Mesendoderm (in vitro differentiated cells): ENCODE measurements at regions not wholly inside any gene's neighbourhood (a gene's known extent, or its start where the extent isn't known, plus 50 kb on each side); places are given as distances from the start of the nearest gene placed in this dataset.

ENCODE experiments used
- DNase-seq: peaks from one replicate; pipeline ENCODE4 v3.0.0; 2013
- H2AK5ac ChIP-seq: 2 replicates; pipeline ENCODE4 v1.6.1; 2013; ENCODE audit warnings: low read length, inconsistent platforms
- H2BK120ac ChIP-seq: 2 replicates; pipeline ENCODE4 v1.6.1; 2013; ENCODE audit warnings: low read depth, mild to moderate bottlenecking, low read length, moderate library complexity, mixed read lengths
- H2BK15ac ChIP-seq: replicated peaks from 2 replicates; pipeline ENCODE4 v1.6.1; 2013; ENCODE audit warnings: low read depth, mild to moderate bottlenecking, moderate library complexity
- H2BK5ac ChIP-seq: 2 replicates; pipeline ENCODE4 v1.6.1; 2013; ENCODE audit warnings: low read length, inconsistent platforms
- H3K18ac ChIP-seq: 2 replicates; pipeline ENCODE4 v1.6.1; 2013; ENCODE audit warnings: mild to moderate bottlenecking, low read length, mixed read lengths
- H3K23ac ChIP-seq: one replicate; pipeline ENCODE4 v1.6.1; 2013; ENCODE audit warnings: low read length
- H3K27ac ChIP-seq: 2 replicates; pipeline ENCODE4 v1.5.1; 2013; ENCODE audit warnings: low read depth, mild to moderate bottlenecking, inconsistent platforms, low read length, moderate library complexity
- H3K27me3 ChIP-seq: 2 replicates; pipeline ENCODE4 v1.6.1; 2013; ENCODE audit warnings: low read length, control low read depth, mild to moderate bottlenecking, inconsistent platforms; ENCODE audit not compliant: insufficient read depth, poor library complexity
- H3K36me3 ChIP-seq: 2 replicates; pipeline ENCODE4 v1.6.1; 2013; ENCODE audit warnings: low read length, inconsistent platforms; ENCODE audit not compliant: control insufficient read depth, insufficient read depth
- H3K4ac ChIP-seq: one replicate; pipeline ENCODE4 v1.6.1; 2013; ENCODE audit warnings: low read depth, mild to moderate bottlenecking, low read length, moderate library complexity
- H3K4me1 ChIP-seq: 2 replicates; pipeline ENCODE4 v1.6.1; 2013; ENCODE audit warnings: low read depth, low read length, inconsistent platforms; ENCODE audit not compliant: control insufficient read depth
- H3K4me2 ChIP-seq: 2 replicates; pipeline ENCODE4 v1.6.1; 2013; ENCODE audit warnings: low read length
- H3K4me3 ChIP-seq: 2 replicates; pipeline ENCODE4 v1.5.1; 2013; ENCODE audit warnings: mild to moderate bottlenecking, low read length
- H3K56ac ChIP-seq: one replicate; pipeline ENCODE4 v1.6.1; 2013; ENCODE audit warnings: low read length
- H3K79me1 ChIP-seq: 2 replicates; pipeline ENCODE4 v1.6.1; 2013; ENCODE audit warnings: low read length, inconsistent platforms
- H3K79me2 ChIP-seq: 2 replicates; pipeline ENCODE4 v1.6.1; 2013; ENCODE audit warnings: mild to moderate bottlenecking, low read length; ENCODE audit not compliant: control insufficient read depth, insufficient read depth
- H3K9ac ChIP-seq: 2 replicates; pipeline ENCODE4 v1.6.1; 2013; ENCODE audit warnings: low read length, inconsistent platforms
- H4K5ac ChIP-seq: one replicate; pipeline ENCODE4 v1.6.1; 2013; ENCODE audit warnings: low read length
- H4K8ac ChIP-seq: one replicate; pipeline ENCODE4 v1.6.1; 2013; ENCODE audit warnings: low read depth, mild to moderate bottlenecking, control low read depth, low read length, moderate library complexity
- WGBS: extraction: QIAGEN DNeasy Blood & Tissue Kit; methylation state at CpG from one replicate; pipeline ENCODE4 v1.1.7; 2013; ENCODE audit warnings: low lambda C conversion rate, missing lambda C conversion rate; ENCODE audit not compliant: insufficient coverage; ENCODE audit errors: extremely low coverage; 5-methylcytosine and 5-hydroxymethylcytosine counted together

- Histone ChIP-seq H2BK120ac (no peak overlapping the region), H2BK15ac (no peak overlapping the region), H3K18ac (no peak overlapping the region), H3K4ac (no peak overlapping the region), H3K9ac (no peak overlapping the region), H2BK5ac (no peak overlapping the region), H4K5ac (no peak overlapping the region), H3K4me2 (no peak overlapping the region), H3K79me2 (no peaks in the 10 kb centered on the region), H3K36me3 (no peaks in the 10 kb centered on the region), H3K23ac (no peak overlapping the region), H3K79me1 (no peaks in the 10 kb centered on the region), H3K27ac (no peak overlapping the region), H3K4me1 (no peaks in the 10 kb centered on the region), H3K56ac (no peak overlapping the region), H3K4me3 (no peak overlapping the region), H4K8ac (no peak overlapping the region), H3K27me3 (no peaks in the 10 kb centered on the region), H2AK5ac (no peak overlapping the region)
- DNase-seq: no peak
- WGBS: no CpG with 5 or more reads among the region's 7 CpGs
These were observed 73.0 kb upstream of the PFKP start for GRCh38 chr10:2994221-2994961.

- no peak overlapping the region for H3K56ac ChIP-seq
- no peaks in the 10 kb centered on the region for H3K27me3 ChIP-seq
- no peaks in the 10 kb centered on the region for H3K79me2 ChIP-seq
- H3K4ac ChIP-seq: no peak overlapping the region
- no peak overlapping the region for H3K4me3 ChIP-seq
- H3K4me2 ChIP-seq: no peak overlapping the region
- no peak for DNase-seq
- H4K8ac ChIP-seq: no peak overlapping the region
- no peak overlapping the region for H2BK15ac ChIP-seq
- no peaks in the 10 kb centered on the region for H3K79me1 ChIP-seq
- H2BK5ac ChIP-seq: no peak overlapping the region
- no peak overlapping the region for H3K27ac ChIP-seq
- no peak overlapping the region for H3K9ac ChIP-seq
- H3K18ac ChIP-seq: no peak overlapping the region
- H2AK5ac ChIP-seq: no peak overlapping the region
- WGBS: no CpG with 5 or more reads among the region's 17 CpGs
- no peaks in the 10 kb centered on the region for H3K4me1 ChIP-seq
- no peaks in the 10 kb centered on the region for H3K36me3 ChIP-seq
- no peak overlapping the region for H3K23ac ChIP-seq
- no peak overlapping the region for H2BK120ac ChIP-seq
- no peak overlapping the region for H4K5ac ChIP-seq
These were observed 73.7 kb upstream of the PFKP start for GRCh38 chr10:2993636-2994035.

- H2AK5ac ChIP-seq: no peak overlapping the region
- H3K4me3 ChIP-seq: no peak overlapping the region
- H3K27ac ChIP-seq: no peak overlapping the region
- no peak overlapping the region for H2BK15ac ChIP-seq
- no peak overlapping the region for H2BK5ac ChIP-seq
- H3K27me3 ChIP-seq: no peaks in the 10 kb centered on the region
- whole genome bisulfite sequencing: no CpG with 5 or more reads among the region's 10 CpGs
- no peak overlapping the region for H3K56ac ChIP-seq
- no peak overlapping the region for H2BK120ac ChIP-seq
- H3K4me2 ChIP-seq: no peak overlapping the region
- H3K4me1 ChIP-seq: no peaks in the 10 kb centered on the region
- no peaks in the 10 kb centered on the region for H3K36me3 ChIP-seq
- no peak overlapping the region for H4K5ac ChIP-seq
- DNase-seq: peak; percentile 23
- H3K79me2 ChIP-seq: no peaks in the 10 kb centered on the region
- no peak overlapping the region for H3K4ac ChIP-seq
- no peak overlapping the region for H3K23ac ChIP-seq
- no peak overlapping the region for H3K18ac ChIP-seq
- no peaks in the 10 kb centered on the region for H3K79me1 ChIP-seq
- H4K8ac ChIP-seq: no peak overlapping the region
- H3K9ac ChIP-seq: no peak overlapping the region
These were observed 74.7 kb upstream of the PFKP start for GRCh38 chr10:2992401-2993198.

- no CpG with 5 or more reads among the region's 3 CpGs for WGBS
These were observed 76.6 kb upstream of the PFKP start for GRCh38 chr10:2990764-2991163.

GRCh38 chr10:2989292-2989947 lies 77.9 kb upstream of the PFKP start:
- no peak overlapping the region for H4K8ac ChIP-seq
- no peak overlapping the region for H3K23ac ChIP-seq
- no peak overlapping the region for H3K4ac ChIP-seq
- no peaks in the 10 kb centered on the region for H3K36me3 ChIP-seq
- H3K18ac ChIP-seq: no peak overlapping the region
- no peaks in the 10 kb centered on the region for H3K27me3 ChIP-seq
- DNase-seq: no peak
- no peaks in the 10 kb centered on the region for H3K79me2 ChIP-seq
- no peak overlapping the region for H4K5ac ChIP-seq
- no peaks in the 10 kb centered on the region for H3K4me1 ChIP-seq
- no peaks in the 10 kb centered on the region for H3K79me1 ChIP-seq
- H3K27ac ChIP-seq: no peak overlapping the region
- H2BK15ac ChIP-seq: no peak overlapping the region
- no CpG with 5 or more reads among the region's 4 CpGs for WGBS
- H3K56ac ChIP-seq: no peak overlapping the region
- H2BK120ac ChIP-seq: no peak overlapping the region
- no peak overlapping the region for H3K4me2 ChIP-seq
- H2AK5ac ChIP-seq: no peak overlapping the region
- H2BK5ac ChIP-seq: no peak overlapping the region
- H3K4me3 ChIP-seq: no peak overlapping the region
- H3K9ac ChIP-seq: no peak overlapping the region

More at GRCh38 chr10:2990764-2991163, 76.6 kb upstream of the PFKP start:
- no peaks in the 10 kb centered on the region for H3K4me1 ChIP-seq
- no peak overlapping the region for H3K18ac ChIP-seq
- H3K27me3 ChIP-seq: no peaks in the 10 kb centered on the region
- H3K9ac ChIP-seq: no peak overlapping the region
- no peak overlapping the region for H2AK5ac ChIP-seq
- no peak overlapping the region for H3K4me2 ChIP-seq
- H3K79me1 ChIP-seq: no peaks in the 10 kb centered on the region
- no peak overlapping the region for H4K8ac ChIP-seq
- no peak overlapping the region for H4K5ac ChIP-seq
- H2BK5ac ChIP-seq: no peak overlapping the region
- no peaks in the 10 kb centered on the region for H3K36me3 ChIP-seq
- H3K23ac ChIP-seq: no peak overlapping the region
- no peak for DNase-seq
- H3K4ac ChIP-seq: no peak overlapping the region
- no peak overlapping the region for H3K27ac ChIP-seq
- no peak overlapping the region for H2BK15ac ChIP-seq
- no peak overlapping the region for H2BK120ac ChIP-seq
- H3K4me3 ChIP-seq: no peak overlapping the region
- H3K79me2 ChIP-seq: no peaks in the 10 kb centered on the region
- H3K56ac ChIP-seq: no peak overlapping the region
